Fibroblast of mammary gland (primary cell): ENCODE measurements at regions not wholly inside any gene's neighbourhood (a gene's known extent, or its start where the extent isn't known, plus 50 kb on each side); places are given as distances from the start of the nearest gene placed in this dataset.

Source experiments
- DNase-seq: peaks from one replicate; pipeline ENCODE4 v3.0.0-alpha.2; 2010; ENCODE audit warnings: low read depth
- H3K4me3 ChIP-seq: 2 replicates; pipeline ENCODE4 v1.5.1; 2011; ENCODE audit warnings: low read depth, mild to moderate bottlenecking, low read length, moderate library complexity; ENCODE audit not compliant: control insufficient read depth
- TF ChIP-seq, protein P1 (sequence below): conservative IDR thresholded peaks from 2 replicates; pipeline ENCODE4 v1.5.1; 2011; ENCODE audit warnings: low read depth, low read length, inconsistent platforms; ENCODE audit not compliant: control insufficient read depth, insufficient read depth

DNA sequence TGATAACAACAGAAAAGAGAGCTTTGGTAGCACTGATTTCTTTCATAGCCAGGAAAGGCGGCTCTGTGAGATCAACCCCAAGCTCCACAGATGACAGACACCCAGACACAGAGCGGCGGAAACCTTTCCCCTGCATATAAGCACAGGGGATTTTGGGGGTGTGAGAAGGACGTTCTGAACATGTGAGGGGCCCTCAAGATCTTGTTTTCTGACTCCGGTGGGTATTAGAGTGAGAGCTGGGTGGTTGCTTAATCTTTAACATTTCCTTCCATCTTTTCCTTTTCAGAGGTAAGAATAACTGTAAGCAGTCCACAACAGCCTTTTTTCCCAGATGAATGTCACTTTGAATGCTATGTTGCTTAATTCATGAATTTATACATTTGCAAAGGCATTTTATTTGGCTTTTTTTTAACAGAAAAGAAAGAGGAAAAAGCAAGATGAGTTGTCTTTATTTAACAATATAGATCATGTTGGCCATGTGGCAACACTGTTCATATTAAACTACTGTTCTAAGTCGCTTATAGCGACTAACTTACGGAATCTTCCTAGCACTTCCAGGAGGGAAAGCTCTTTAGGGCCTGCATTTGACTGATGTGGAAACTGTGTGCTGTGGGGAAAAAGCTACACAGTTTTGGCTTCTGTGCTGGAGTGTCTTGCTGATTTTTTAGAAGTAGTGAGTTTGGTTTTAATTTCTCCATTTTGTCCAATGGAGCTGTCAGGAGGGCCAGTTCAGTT, 80.5 kb upstream of the NAA20 start:
- no peak for DNase-seq
- no peak overlapping the region for H3K4me3 ChIP-seq

DNA sequence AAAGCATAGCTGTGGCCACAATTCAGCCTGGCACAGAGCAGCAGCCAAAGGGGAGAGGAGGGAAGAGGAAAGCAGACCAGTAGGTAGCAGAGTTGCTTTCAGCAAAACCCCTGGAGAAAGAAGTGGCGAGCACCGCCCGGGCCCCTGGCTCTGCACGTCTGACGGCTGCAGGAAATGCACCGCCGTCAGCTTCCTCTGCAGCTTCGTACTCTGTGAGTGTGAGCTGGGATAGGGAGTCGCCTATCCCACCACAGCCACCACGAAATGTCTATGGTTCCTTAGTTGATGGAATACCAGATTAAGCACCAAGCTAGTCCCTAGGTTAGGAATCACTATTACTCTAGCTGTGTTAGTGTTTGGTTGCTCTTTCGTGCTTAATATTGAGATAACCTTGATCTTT, 79.9 kb upstream of the NAA20 start:
- no peak for DNase-seq
- TF ChIP-seq, protein P1, sequence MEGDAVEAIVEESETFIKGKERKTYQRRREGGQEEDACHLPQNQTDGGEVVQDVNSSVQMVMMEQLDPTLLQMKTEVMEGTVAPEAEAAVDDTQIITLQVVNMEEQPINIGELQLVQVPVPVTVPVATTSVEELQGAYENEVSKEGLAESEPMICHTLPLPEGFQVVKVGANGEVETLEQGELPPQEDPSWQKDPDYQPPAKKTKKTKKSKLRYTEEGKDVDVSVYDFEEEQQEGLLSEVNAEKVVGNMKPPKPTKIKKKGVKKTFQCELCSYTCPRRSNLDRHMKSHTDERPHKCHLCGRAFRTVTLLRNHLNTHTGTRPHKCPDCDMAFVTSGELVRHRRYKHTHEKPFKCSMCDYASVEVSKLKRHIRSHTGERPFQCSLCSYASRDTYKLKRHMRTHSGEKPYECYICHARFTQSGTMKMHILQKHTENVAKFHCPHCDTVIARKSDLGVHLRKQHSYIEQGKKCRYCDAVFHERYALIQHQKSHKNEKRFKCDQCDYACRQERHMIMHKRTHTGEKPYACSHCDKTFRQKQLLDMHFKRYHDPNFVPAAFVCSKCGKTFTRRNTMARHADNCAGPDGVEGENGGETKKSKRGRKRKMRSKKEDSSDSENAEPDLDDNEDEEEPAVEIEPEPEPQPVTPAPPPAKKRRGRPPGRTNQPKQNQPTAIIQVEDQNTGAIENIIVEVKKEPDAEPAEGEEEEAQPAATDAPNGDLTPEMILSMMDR = no peak
- H3K4me3 ChIP-seq = no peak overlapping the region

More for the DNA sequence above, 80.5 kb upstream of the NAA20 start:
- TF ChIP-seq, protein P1 = no peak

DNA sequence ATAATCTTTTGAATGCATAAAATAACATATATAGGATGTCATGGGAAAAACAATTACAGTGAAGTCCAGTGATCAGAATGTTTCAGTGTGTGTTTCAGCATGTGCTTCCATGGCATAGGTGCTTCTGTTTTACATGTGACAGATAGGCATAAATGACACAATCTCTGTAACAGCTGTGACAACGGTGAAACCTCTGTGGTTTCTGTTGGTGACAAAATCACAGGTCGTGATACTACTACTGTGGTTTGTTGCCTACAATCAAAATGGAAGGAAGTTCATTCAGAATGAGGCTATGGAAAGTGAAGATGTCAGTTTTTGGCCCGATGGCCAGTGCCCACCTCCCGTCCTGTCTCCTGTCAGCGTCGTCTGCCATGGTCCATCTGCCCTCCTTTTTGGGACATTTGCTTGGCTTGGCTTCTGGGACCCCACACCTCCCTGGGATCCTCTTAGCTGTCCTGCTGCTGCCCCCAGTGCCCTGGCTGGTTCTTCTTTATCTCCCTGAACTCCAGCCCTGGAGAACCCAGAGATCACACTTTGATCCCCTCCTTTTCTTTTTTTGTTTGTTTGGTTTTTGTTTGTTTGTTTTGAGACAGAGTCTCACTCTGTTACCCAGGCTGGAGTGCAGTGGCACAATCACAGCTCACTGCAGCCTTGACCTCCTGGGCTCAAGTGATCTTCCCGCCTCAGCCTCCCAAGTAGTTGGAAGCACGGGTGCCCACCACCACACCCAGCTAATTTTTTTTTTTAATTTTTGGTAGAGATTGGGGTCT, 79.3 kb upstream of the NAA20 start:
- no peak for DNase-seq
- H3K4me3 ChIP-seq = no peak overlapping the region
- TF ChIP-seq, protein P1 = no peak

DNA sequence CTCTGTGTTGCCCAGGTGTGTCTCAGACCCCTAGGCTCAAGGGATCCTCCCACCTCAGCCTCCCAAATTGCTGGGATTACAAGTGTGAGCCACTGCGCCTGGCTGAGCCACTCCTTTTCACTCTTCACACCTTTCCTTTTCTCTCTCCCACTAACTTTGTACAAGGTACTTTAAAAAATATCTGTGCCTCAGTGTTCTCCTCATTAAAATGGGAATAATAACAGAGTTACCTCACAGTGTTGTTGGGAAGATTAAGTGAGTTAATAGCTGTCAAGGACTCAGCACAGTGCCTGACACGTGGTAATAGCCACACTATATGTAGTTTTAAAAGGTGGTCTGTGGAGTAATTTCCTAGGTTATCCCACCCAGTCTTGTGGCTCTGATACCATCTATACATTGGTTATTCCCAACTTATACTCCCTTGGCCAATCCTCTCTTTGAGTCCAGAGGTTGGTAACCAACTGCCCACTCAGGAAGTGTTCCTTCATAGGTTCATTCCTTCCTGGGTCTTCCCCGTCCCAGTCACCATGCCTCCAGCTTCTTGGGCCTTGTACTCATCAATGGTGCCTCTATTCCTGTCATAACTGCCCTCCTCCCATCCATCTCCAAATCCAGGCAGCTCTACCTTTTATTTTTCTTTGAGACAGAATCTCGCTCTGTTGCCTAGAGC, 78.6 kb upstream of the NAA20 start:
- TF ChIP-seq, protein P1 = no peak
- DNase-seq = no peak
- no peak overlapping the region for H3K4me3 ChIP-seq

DNA sequence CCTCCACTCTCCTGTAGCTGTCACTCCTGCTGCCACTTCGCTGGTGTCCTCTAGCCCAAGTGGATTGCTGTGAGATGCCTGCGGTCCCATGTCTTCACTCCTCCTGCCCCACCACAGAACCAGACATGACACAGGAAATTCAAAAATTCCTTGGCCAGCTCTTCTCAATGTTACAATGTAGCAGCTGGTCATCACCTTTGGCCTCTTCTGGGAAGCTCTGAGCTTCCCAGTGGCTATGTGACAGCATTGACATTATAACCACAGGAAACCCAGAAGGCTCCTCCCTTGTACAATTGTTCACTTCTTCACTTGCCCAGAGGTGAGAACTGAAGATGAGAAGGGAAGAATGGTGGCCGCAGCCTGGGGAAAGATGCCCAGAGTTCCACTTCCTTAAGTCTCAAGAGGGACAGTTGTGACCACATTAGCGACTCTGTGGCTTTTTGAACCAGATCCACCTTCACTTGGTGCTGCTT, 76.1 kb upstream of the NAA20 start:
- no peak overlapping the region for H3K4me3 ChIP-seq
- no peak for DNase-seq
- TF ChIP-seq, protein P1 = no peak

DNA sequence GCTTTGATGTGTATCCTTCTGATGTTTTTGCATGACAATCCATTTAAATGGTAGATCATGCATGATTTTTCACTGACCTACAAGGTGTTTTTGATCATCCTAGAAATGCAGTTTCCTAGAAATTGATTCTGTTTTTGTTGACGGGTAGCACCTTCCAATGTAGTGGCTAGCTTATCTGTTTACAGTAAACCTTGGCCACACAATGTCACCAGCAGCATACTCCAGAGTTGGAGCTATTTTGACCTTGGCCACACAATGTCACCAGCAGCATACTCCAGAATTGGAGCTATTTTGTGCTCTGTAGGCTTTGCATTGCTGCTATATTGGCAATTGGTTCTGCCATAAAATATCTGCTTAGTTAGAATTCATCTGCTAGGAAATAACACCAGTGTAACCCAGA, 74.6 kb upstream of the NAA20 start:
- H3K4me3 ChIP-seq = no peak overlapping the region
- no peak for DNase-seq
- TF ChIP-seq, protein P1 = no peak
